ENCODE measurements at regions not wholly inside any gene's neighbourhood (a gene's known extent, or its start where the extent isn't known, plus 50 kb on each side); places are given as distances from the start of the nearest gene placed in this dataset.

GRCh38 chr4:164383358-164384220, 370.3 kb upstream of the SMIM31 start:
- H3K9ac ChIP-seq (ENCODE audit: low read length): no peak overlapping the region
- H3K9me3 ChIP-seq (replicated peaks; ENCODE audit: insufficient read depth, low read length): no peaks in the 10 kb centered on the region
- no peaks in the 10 kb centered on the region for H4K20me1 ChIP-seq (ENCODE audit: insufficient read depth, low read length)
- H3K9me2 ChIP-seq (replicated peaks; ENCODE audit: insufficient read depth, low read length): no peaks in the 10 kb centered on the region
- no peak for DNase-seq
- no peak overlapping the region for H3K4me3 ChIP-seq (ENCODE audit: low read length)
- no peaks in the 10 kb centered on the region for H3K27me3 ChIP-seq (replicated peaks; ENCODE audit: insufficient read depth, low read length)
- no peak overlapping the region for H2AFZ ChIP-seq (ENCODE audit: low read length)
- H3K4me2 ChIP-seq (ENCODE audit: low read depth, low read length): no peak overlapping the region
- no peaks in the 10 kb centered on the region for H3K79me2 ChIP-seq (ENCODE audit: low read length)
- no peak overlapping the region for H3K27ac ChIP-seq (ENCODE audit: low read length)
- H3F3A ChIP-seq (ENCODE audit: insufficient read depth, low read length): no peaks in the 10 kb centered on the region
- TF ChIP-seq CTCF (IDR thresholded peaks at IDR 0.05; ENCODE audit: low read length): no peak
- no peak for TF ChIP-seq EZH2 (optimal IDR thresholded peaks at IDR 0.05; ENCODE audit: low read depth, low read length)
- no peaks in the 10 kb centered on the region for H3K36me3 ChIP-seq (replicated peaks; ENCODE audit: insufficient read depth, low read length)
- no peaks in the 10 kb centered on the region for H3K4me1 ChIP-seq (ENCODE audit: low read length)

- no peaks in the 10 kb centered on the region for H4K20me1 ChIP-seq (ENCODE audit: insufficient read depth, low read length)
- H3K9me3 ChIP-seq (replicated peaks; ENCODE audit: insufficient read depth, low read length): no peaks in the 10 kb centered on the region
- no peaks in the 10 kb centered on the region for H3K4me1 ChIP-seq (ENCODE audit: low read length)
- no peak overlapping the region for H3K4me2 ChIP-seq (ENCODE audit: low read depth, low read length)
- H3K4me3 ChIP-seq (ENCODE audit: low read length): no peak overlapping the region
- no peak overlapping the region for H2AFZ ChIP-seq (ENCODE audit: low read length)
- no peak for TF ChIP-seq EZH2 (optimal IDR thresholded peaks at IDR 0.05; ENCODE audit: low read depth, low read length)
- TF ChIP-seq EZH2phosphoT487 (IDR thresholded peaks at IDR 0.05; ENCODE audit: low read length): no peak
- TF ChIP-seq CTCF (IDR thresholded peaks at IDR 0.05; ENCODE audit: low read length): no peak
- no peak overlapping the region for H3K27ac ChIP-seq (ENCODE audit: low read length)
- no peaks in the 10 kb centered on the region for H3K36me3 ChIP-seq (replicated peaks; ENCODE audit: insufficient read depth, low read length)
- H3K27me3 ChIP-seq (replicated peaks; ENCODE audit: insufficient read depth, low read length): no peaks in the 10 kb centered on the region
- no peaks in the 10 kb centered on the region for H3K9me2 ChIP-seq (replicated peaks; ENCODE audit: insufficient read depth, low read length)
- no peak overlapping the region for H3K9ac ChIP-seq (ENCODE audit: low read length)
- DNase-seq: no peak
- H3K79me2 ChIP-seq (ENCODE audit: low read length): no peaks in the 10 kb centered on the region
- H3F3A ChIP-seq (ENCODE audit: insufficient read depth, low read length): no peaks in the 10 kb centered on the region
Observed at GRCh38 chr4:164384416-164384815, 369.5 kb upstream of the SMIM31 start.

GRCh38 chr4:164396439-164396838, 357.5 kb upstream of the SMIM31 start:
- Histone ChIP-seq H3K79me2 (ENCODE audit: low read length) (no peaks in the 10 kb centered on the region), H3K9me3 (replicated peaks; ENCODE audit: insufficient read depth, low read length) (no peaks in the 10 kb centered on the region), H3F3A (ENCODE audit: insufficient read depth, low read length) (no peaks in the 10 kb centered on the region), H3K27ac (ENCODE audit: low read length) (no peak overlapping the region), H4K20me1 (ENCODE audit: insufficient read depth, low read length) (no peaks in the 10 kb centered on the region), H3K4me2 (ENCODE audit: low read depth, low read length) (no peak overlapping the region), H3K4me1 (ENCODE audit: low read length) (no peaks in the 10 kb centered on the region), H3K4me3 (ENCODE audit: low read length) (no peak overlapping the region), H3K36me3 (replicated peaks; ENCODE audit: insufficient read depth, low read length) (no peaks in the 10 kb centered on the region), H3K27me3 (replicated peaks; ENCODE audit: insufficient read depth, low read length) (no peaks in the 10 kb centered on the region), H2AFZ (ENCODE audit: low read length) (no peak overlapping the region), H3K9ac (ENCODE audit: low read length) (no peak overlapping the region), H3K9me2 (replicated peaks; ENCODE audit: insufficient read depth, low read length) (no peaks in the 10 kb centered on the region)
- no peak for DNase-seq
- TF ChIP-seq EZH2 (optimal IDR thresholded peaks at IDR 0.05; ENCODE audit: low read depth, low read length): no peak
- no peak for TF ChIP-seq CTCF (IDR thresholded peaks at IDR 0.05; ENCODE audit: low read length)
- TF ChIP-seq EZH2phosphoT487 (IDR thresholded peaks at IDR 0.05; ENCODE audit: low read length): no peak
